Chondrocyte (in vitro differentiated cells): ENCODE measurements at regions not wholly inside any gene's neighbourhood (a gene's known extent, or its start where the extent isn't known, plus 50 kb on each side); places are given as distances from the start of the nearest gene placed in this dataset.
A peak's percentile ranks its signal among the peaks of the same experiment; 100 is the strongest.

Source experiments
- DNase-seq: peaks from one replicate; pipeline ENCODE4 v3.0.0; 2021; ENCODE audit warnings: mixed read lengths, low spot score
- H3K27ac Mint-ChIP-seq: one replicate; pipeline ENCODE4 v1.8.0; 2021; ENCODE audit warnings: mild to moderate bottlenecking, moderate library complexity, mixed read lengths; ENCODE audit not compliant: unreplicated experiment
- H3K27me3 Mint-ChIP-seq: 2 replicates; pipeline ENCODE4 v1.8.0; 2021; ENCODE audit warnings: low read depth, mixed read lengths
- H3K36me3 Mint-ChIP-seq: 2 replicates; pipeline ENCODE4 v1.8.0; 2021; ENCODE audit warnings: low read depth, mixed read lengths
- H3K4me1 Mint-ChIP-seq: 2 replicates; pipeline ENCODE4 v1.8.0; 2021; ENCODE audit warnings: low read depth, mild to moderate bottlenecking, mixed read lengths
- H3K4me3 Mint-ChIP-seq: one replicate; pipeline ENCODE4 v1.8.0; 2021; ENCODE audit warnings: mild to moderate bottlenecking, moderate library complexity, mixed read lengths; ENCODE audit not compliant: unreplicated experiment
- H3K9me3 Mint-ChIP-seq: 2 replicates; pipeline ENCODE4 v1.8.0; 2021; ENCODE audit warnings: low read depth, mixed read lengths
- TF ChIP-seq, protein P1 (sequence below): fragments of 200-600 bp; sonication (generic); IDR thresholded peaks from 2 replicates; pipeline ENCODE4 v1.5.0; 2021; ENCODE audit warnings: antibody characterized with exemption, mild to moderate bottlenecking, moderate library complexity

DNA sequence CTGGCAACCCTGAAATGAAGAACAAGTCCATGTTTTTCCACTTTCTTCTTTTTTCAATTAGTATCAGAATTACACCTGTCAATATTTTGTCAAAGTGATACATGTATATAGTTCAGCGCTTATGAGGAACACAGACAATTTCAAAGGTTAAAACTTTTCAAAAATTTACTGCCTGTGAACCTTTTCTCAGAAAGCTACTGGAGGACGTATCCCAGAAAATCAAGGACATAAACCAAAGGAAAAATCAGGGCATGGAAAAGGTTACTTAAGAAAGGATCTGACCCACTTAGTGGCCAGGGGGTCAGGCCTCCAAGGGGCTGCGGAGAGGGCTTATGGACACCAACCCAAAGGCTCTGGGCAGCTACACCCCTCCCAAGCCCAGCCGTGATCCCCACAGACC, 81.1 kb upstream of the ACTRT2 start:
- Mint-ChIP-seq H3K27ac (no peak overlapping the region), H3K4me1 (no peaks in the 10 kb centered on the region), H3K4me3 (no peak overlapping the region), H3K27me3 (no peaks in the 10 kb centered on the region), H3K9me3 (peaks cover 26% of the 10 kb centered on the region), H3K36me3 (no peaks in the 10 kb centered on the region)
- DNase-seq: peak; percentile 51
- TF ChIP-seq, protein P1, sequence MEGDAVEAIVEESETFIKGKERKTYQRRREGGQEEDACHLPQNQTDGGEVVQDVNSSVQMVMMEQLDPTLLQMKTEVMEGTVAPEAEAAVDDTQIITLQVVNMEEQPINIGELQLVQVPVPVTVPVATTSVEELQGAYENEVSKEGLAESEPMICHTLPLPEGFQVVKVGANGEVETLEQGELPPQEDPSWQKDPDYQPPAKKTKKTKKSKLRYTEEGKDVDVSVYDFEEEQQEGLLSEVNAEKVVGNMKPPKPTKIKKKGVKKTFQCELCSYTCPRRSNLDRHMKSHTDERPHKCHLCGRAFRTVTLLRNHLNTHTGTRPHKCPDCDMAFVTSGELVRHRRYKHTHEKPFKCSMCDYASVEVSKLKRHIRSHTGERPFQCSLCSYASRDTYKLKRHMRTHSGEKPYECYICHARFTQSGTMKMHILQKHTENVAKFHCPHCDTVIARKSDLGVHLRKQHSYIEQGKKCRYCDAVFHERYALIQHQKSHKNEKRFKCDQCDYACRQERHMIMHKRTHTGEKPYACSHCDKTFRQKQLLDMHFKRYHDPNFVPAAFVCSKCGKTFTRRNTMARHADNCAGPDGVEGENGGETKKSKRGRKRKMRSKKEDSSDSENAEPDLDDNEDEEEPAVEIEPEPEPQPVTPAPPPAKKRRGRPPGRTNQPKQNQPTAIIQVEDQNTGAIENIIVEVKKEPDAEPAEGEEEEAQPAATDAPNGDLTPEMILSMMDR: no peak

DNA sequence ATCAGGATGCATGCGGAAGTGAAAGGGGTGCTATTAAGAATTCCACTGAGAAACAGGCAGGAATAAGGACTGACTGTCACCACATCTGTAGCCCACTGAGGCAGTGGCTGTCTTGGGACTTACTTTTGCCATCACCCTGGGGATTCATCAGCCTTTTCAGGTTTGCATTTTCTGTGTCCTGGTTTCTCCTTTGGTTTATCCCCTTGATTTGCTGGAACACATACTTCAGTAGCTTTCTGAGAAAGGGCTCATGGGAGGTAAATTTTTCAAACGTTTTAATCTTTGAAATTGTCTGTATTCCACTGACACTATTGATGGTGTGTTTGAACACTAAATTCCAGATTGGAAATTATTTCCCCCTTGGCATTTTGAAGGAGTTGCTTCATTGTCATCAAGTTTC, 80.2 kb upstream of the ACTRT2 start:
- no peak for DNase-seq
- H3K4me3 Mint-ChIP-seq: no peak overlapping the region
- no peaks in the 10 kb centered on the region for H3K4me1 Mint-ChIP-seq
- H3K36me3 Mint-ChIP-seq: no peaks in the 10 kb centered on the region
- H3K27me3 Mint-ChIP-seq: no peaks in the 10 kb centered on the region
- no peak overlapping the region for H3K27ac Mint-ChIP-seq
- peaks cover 24% of the 10 kb centered on the region for H3K9me3 Mint-ChIP-seq
- TF ChIP-seq, protein P1: no peak

DNA sequence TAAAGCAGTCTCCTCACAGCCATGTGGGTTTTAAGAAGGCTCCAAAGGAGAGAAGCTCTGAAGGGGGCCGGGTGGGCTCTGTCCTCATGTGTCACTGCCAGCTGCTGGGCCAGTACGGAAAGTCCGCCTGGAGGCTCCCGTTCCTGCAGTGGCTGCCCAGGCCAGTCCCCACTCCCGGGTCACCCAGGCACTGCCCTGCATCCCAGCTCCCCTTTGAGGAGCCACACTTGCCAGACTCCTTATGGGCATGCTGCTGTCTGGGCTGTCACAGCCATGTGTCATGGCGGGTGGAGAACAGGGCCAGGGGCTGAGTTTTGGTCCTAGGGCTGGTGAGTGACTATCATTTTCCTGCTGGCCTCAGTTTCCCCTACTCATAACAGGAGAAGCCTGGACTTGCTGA, 79.4 kb upstream of the ACTRT2 start:
- H3K4me3 Mint-ChIP-seq: no peak overlapping the region
- no peaks in the 10 kb centered on the region for H3K27me3 Mint-ChIP-seq
- TF ChIP-seq, protein P1: no peak
- no peaks in the 10 kb centered on the region for H3K36me3 Mint-ChIP-seq
- H3K9me3 Mint-ChIP-seq: peaks cover 24% of the 10 kb centered on the region
- H3K4me1 Mint-ChIP-seq: no peaks in the 10 kb centered on the region
- DNase-seq: peak; percentile 75
- H3K27ac Mint-ChIP-seq: no peak overlapping the region

DNA sequence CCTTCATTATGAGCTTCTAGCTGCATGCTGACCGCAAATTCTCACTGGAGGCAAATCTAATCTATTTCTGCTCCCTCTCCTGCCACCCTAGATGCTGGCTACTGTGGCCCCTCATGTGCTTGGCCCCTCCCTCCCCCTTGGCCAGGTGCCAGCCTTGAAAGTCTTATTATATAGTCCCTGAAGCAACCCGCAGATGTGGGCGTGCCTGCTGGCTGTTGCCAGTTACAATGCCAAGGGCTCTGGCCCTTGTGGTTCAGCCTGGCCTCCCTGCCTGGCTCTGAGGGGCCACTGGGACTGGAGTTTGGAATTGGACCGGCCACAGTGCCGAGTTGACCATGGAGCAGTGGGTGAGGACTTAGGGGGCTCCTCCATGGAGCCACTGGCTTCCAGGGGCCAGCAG, 78.9 kb upstream of the ACTRT2 start:
- Mint-ChIP-seq H3K9me3 (peaks cover 24% of the 10 kb centered on the region), H3K27me3 (no peaks in the 10 kb centered on the region), H3K4me3 (no peak overlapping the region), H3K36me3 (no peaks in the 10 kb centered on the region), H3K27ac (no peak overlapping the region), H3K4me1 (no peaks in the 10 kb centered on the region)
- DNase-seq: peak; percentile 72
- TF ChIP-seq, protein P1: no peak

DNA sequence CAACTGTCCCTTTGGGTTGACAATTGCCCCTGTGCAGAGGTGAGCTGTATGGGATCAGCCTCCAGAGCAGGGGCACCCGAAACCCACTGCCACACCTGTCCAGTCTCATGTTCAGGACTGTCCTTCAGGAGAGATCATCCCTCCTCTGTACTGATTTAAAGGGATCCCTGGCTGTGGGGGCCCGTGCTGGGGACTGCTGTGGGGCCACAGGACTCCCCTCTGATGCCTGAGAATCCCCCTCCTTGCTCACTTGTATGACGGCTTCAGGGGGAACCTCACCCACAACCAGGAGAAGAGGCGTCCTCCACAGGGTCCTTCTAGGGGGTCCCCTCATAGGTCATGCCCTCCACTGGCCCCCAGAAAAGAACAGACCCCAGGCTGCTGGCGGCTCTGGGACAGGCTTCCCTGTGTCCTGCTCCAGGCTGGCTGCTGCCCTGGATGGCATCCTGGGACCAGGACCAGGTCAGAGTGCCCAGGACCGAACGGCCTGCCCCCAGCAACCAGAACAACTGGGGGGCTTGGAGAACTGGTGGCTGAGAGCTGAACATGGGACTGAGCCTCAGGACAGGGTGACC, 77.5 kb upstream of the ACTRT2 start:
- TF ChIP-seq, protein P1: no peak
- Mint-ChIP-seq H3K9me3 (peaks cover 17% of the 10 kb centered on the region), H3K36me3 (no peaks in the 10 kb centered on the region), H3K27me3 (no peaks in the 10 kb centered on the region), H3K4me3 (no peak overlapping the region), H3K4me1 (no peaks in the 10 kb centered on the region), H3K27ac (no peak overlapping the region)
- peak; percentile 56 for DNase-seq
